ENCODE measurements at regions not wholly inside any gene's neighbourhood (a gene's known extent, or its start where the extent isn't known, plus 50 kb on each side); places are given as distances from the start of the nearest gene placed in this dataset.

DNA sequence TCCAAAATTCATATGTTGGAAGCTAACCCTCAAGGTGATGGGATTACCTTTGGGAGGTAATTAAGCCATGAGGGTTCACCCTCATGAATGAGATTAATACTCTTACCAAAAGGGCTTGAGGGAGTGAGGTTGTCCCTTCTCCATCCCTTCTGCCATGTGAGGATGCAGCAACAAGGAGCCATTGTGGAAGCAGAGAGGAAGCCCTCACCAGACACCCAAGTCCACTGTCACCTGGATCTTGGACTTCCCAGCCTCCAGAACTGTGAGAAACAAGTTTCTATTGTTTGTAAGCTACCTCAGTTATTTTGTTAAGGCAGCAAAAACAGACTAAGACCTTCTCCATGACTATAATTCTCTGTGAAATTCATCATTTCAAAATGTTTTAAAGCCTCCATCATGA lies 125.7 kb downstream of the FAM124B start:
- intact Hi-C loops (cut with micrococcal nuclease) = no loop called here
- Histone ChIP-seq H3K4me3 (replicated peaks in 1 of 3; ENCODE audit: insufficient read depth in 1 of 3, low read depth in 1 of 3, low read length in 3 of 3) (no peak overlapping the region), H3K9me3 (replicated peaks; ENCODE audit: control insufficient read depth, insufficient read depth, low read length) (no peaks in the 10 kb centered on the region), H3K9ac (replicated peaks; ENCODE audit: extremely low read depth, insufficient read depth, low read length) (no peak overlapping the region), H4K20me1 (replicated peaks; ENCODE audit: control insufficient read depth, extremely low read depth, insufficient read depth, low read length) (no peaks in the 10 kb centered on the region), H3K9me1 (replicated peaks; ENCODE audit: control insufficient read depth, extremely low read depth, insufficient read depth, low read length) (no peaks in the 10 kb centered on the region), H3K27ac (ENCODE audit: insufficient read depth, low read depth, low read length) (no peak overlapping the region), H3K27me3 (ENCODE audit: control insufficient read depth in 2 of 2, insufficient read depth in 2 of 2, low read length in 2 of 2) (peaks cover 6% of the 10 kb centered on the region in 2 experiments), H3K4me1 (ENCODE audit: control insufficient read depth, extremely low read depth, insufficient read depth, low read length) (no peaks in the 10 kb centered on the region), H3K36me3 (ENCODE audit: control insufficient read depth in 2 of 2, extremely low read depth in 1 of 2, insufficient read depth in 2 of 2, low read length in 2 of 2) (no peaks in the 10 kb centered on the region), H3K79me2 (ENCODE audit: control insufficient read depth, insufficient read depth, low read length) (no peaks in the 10 kb centered on the region), H2AFZ (ENCODE audit: low read depth, low read length) (no peak overlapping the region), H3K4me2 (ENCODE audit: insufficient read depth, low read length) (no peak overlapping the region)
- CTCF ChIA-PET = interaction anchor here (4.0 to 5.2 kb wide), 3 partner anchors 7 to 306 kb away, joined by 19 to 31 read pairs (median 27); no protein-coding TSS in a partner anchor
- no peak for DNase-seq (ENCODE audit: low read depth, low spot score)
- no peak for FAIRE-seq
- POLR2A ChIA-PET = no interaction called here
- TF ChIP-seq FOS (IDR thresholded peaks at IDR 0.05; ENCODE audit: borderline replicate concordance, insufficient read depth, low read length) = no peak
- no peak for TF ChIP-seq MYC (IDR thresholded peaks at IDR 0.05; ENCODE audit: low read depth, low read length)
- no peak for TF ChIP-seq JUN (IDR thresholded peaks at IDR 0.05; ENCODE audit: borderline replicate concordance, insufficient read depth, insufficient read length, low read depth)
- TF ChIP-seq, protein P1, sequence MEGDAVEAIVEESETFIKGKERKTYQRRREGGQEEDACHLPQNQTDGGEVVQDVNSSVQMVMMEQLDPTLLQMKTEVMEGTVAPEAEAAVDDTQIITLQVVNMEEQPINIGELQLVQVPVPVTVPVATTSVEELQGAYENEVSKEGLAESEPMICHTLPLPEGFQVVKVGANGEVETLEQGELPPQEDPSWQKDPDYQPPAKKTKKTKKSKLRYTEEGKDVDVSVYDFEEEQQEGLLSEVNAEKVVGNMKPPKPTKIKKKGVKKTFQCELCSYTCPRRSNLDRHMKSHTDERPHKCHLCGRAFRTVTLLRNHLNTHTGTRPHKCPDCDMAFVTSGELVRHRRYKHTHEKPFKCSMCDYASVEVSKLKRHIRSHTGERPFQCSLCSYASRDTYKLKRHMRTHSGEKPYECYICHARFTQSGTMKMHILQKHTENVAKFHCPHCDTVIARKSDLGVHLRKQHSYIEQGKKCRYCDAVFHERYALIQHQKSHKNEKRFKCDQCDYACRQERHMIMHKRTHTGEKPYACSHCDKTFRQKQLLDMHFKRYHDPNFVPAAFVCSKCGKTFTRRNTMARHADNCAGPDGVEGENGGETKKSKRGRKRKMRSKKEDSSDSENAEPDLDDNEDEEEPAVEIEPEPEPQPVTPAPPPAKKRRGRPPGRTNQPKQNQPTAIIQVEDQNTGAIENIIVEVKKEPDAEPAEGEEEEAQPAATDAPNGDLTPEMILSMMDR (IDR thresholded peaks at IDR 0.05; ENCODE audit: extremely low read depth in 1 of 2, insufficient read depth in 1 of 2, low read depth in 1 of 2, low read length in 2 of 2) = no peak
- no peak for TF ChIP-seq POLR2AphosphoS5 (IDR thresholded peaks at IDR 0.05; ENCODE audit: insufficient read depth, low read depth, low read length)
- no TSS peak for BruUV-seq (replicated peaks)
- dilution Hi-C loops (cut with MboI; ENCODE audit: extremely low pct_ligation_motif_present, low sequenced_read_pairs) = loop anchor here (25.0 kb wide), 1 partner anchor 264 kb away; no protein-coding TSS in a partner anchor

Measured in endothelial cell of umbilical vein (primary cell).